Large intestine (tissue), 3 donors: ENCODE measurements at regions not wholly inside any gene's neighbourhood (a gene's known extent, or its start where the extent isn't known, plus 50 kb on each side); places are given as distances from the start of the nearest gene placed in this dataset.

Source experiments
- DNase-seq, 2 donors: peaks; one replicate each; pipeline versions ENCODE4 v3.0.0 to v3.0.0-alpha.2; 2013
- H3K27ac ChIP-seq: one replicate; pipeline ENCODE4 v1.5.1; 2013; ENCODE audit warnings: low read length
- H3K27me3 ChIP-seq: 2 replicates; pipeline ENCODE4 v1.6.1; 2013; ENCODE audit warnings: low read length; ENCODE audit not compliant: control insufficient read depth, insufficient read depth
- H3K36me3 ChIP-seq: 2 replicates; pipeline ENCODE4 v1.6.1; 2013; ENCODE audit warnings: low read length; ENCODE audit not compliant: control insufficient read depth, insufficient read depth
- H3K4me1 ChIP-seq: one replicate; pipeline ENCODE4 v1.6.1; 2013; ENCODE audit warnings: low read length; ENCODE audit not compliant: control insufficient read depth, insufficient read depth
- H3K4me3 ChIP-seq: one replicate; pipeline ENCODE4 v1.5.1; 2013; ENCODE audit warnings: low read length
- H3K9me3 ChIP-seq: one replicate; pipeline ENCODE4 v1.6.1; 2013; ENCODE audit warnings: mild to moderate bottlenecking, low read depth, low read length, moderate library complexity; ENCODE audit not compliant: control insufficient read depth
- WGBS: methylation state at CpG from one replicate; pipeline ENCODE4 v1.1.5; 2013; ENCODE audit warnings: low lambda C conversion rate; ENCODE audit not compliant: insufficient coverage; 5-methylcytosine and 5-hydroxymethylcytosine counted together

DNA sequence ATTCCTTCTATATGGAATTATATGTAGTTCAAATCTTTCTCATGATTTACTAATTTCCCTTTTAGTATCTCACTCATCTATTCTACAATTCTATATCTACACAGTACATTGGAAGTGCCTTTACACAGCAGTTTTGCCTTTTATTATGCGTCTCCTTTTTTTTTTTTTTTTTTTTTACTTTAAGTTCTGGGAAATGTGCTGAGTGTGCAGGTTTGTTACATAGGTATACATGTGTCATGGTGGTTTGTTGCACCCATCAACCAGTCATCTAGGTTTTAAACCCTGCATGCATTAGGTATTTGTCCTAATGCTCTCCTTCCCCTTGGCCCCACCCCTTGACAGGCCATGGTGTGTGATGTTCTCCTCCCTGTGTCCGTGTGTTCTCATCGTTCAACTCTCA is 1150.1 kb upstream of the PRR20A start:
- H3K4me3 ChIP-seq = no peak overlapping the region
- no CpG with 5 or more reads among the region's 3 CpGs for WGBS
- H3K4me1 ChIP-seq = no peaks in the 10 kb centered on the region
- no peak overlapping the region for H3K27ac ChIP-seq
- H3K27me3 ChIP-seq = no peaks in the 10 kb centered on the region
- H3K9me3 ChIP-seq = no peaks in the 10 kb centered on the region
- no peak for DNase-seq
- H3K36me3 ChIP-seq = no peaks in the 10 kb centered on the region

- no peaks in the 10 kb centered on the region for H3K4me1 ChIP-seq
- no peak overlapping the region for H3K4me3 ChIP-seq
- WGBS = 86% methylated on average over 2 of the region's 2 CpGs
- H3K36me3 ChIP-seq = no peaks in the 10 kb centered on the region
- DNase-seq = no peak
- H3K27ac ChIP-seq = no peak overlapping the region
- H3K27me3 ChIP-seq = no peaks in the 10 kb centered on the region
- H3K9me3 ChIP-seq = no peaks in the 10 kb centered on the region
These were observed 1149.1 kb upstream of the PRR20A start for GRCh38 chr13:55991666-55992065.

GRCh38 chr13:55992145-55992544 is 1148.6 kb upstream of the PRR20A start:
- 57% methylated on average over 1 of the region's 1 CpG for WGBS
- no peak overlapping the region for H3K4me3 ChIP-seq
- H3K9me3 ChIP-seq = no peaks in the 10 kb centered on the region
- no peak overlapping the region for H3K27ac ChIP-seq
- no peaks in the 10 kb centered on the region for H3K36me3 ChIP-seq
- H3K27me3 ChIP-seq = no peaks in the 10 kb centered on the region
- no peaks in the 10 kb centered on the region for H3K4me1 ChIP-seq
- no peak for DNase-seq

GRCh38 chr13:55999709-56000108 is 1141.0 kb upstream of the PRR20A start:
- Histone ChIP-seq H3K36me3 (no peaks in the 10 kb centered on the region), H3K4me3 (no peak overlapping the region), H3K27me3 (no peaks in the 10 kb centered on the region), H3K9me3 (peaks cover 3% of the 10 kb centered on the region), H3K4me1 (no peaks in the 10 kb centered on the region), H3K27ac (no peak overlapping the region)
- no peak for DNase-seq
- no CpG with 5 or more reads among the region's 2 CpGs for WGBS

- no peaks in the 10 kb centered on the region for H3K36me3 ChIP-seq
- no peak overlapping the region for H3K27ac ChIP-seq
- H3K27me3 ChIP-seq = no peaks in the 10 kb centered on the region
- WGBS = 92% methylated on average over 2 of the region's 2 CpGs
- H3K4me3 ChIP-seq = no peak overlapping the region
- H3K9me3 ChIP-seq = peaks cover under 1% of the 10 kb centered on the region
- no peaks in the 10 kb centered on the region for H3K4me1 ChIP-seq
- no peak for DNase-seq
These were observed 1131.3 kb upstream of the PRR20A start for GRCh38 chr13:56009418-56009817.

DNA sequence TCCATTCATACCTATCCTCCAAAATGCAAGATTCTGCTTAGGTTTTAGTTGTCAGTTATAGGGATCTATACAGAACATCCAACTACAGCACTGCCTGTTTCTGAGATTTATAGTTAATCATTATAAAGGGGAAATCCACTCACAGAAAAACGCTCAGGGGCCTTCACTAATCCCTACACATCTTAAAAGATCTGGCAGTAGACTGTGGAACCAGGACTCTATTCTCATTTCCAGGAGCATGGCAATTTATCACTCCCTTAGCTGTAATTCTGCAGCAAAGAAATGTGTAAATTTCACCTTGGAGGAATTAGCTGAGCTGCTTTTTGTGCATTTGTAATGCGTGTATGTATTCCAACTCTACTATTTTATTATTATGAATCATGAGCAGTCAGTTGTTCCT is 1128.1 kb upstream of the PRR20A start:
- Histone ChIP-seq H3K27me3 (no peaks in the 10 kb centered on the region), H3K4me3 (no peak overlapping the region), H3K4me1 (no peaks in the 10 kb centered on the region), H3K9me3 (no peaks in the 10 kb centered on the region), H3K27ac (no peak overlapping the region), H3K36me3 (no peaks in the 10 kb centered on the region)
- WGBS = 100% methylated on average over 1 of the region's 2 CpGs
- DNase-seq = no peak

GRCh38 chr13:56015919-56016318 is 1124.8 kb upstream of the PRR20A start:
- Histone ChIP-seq H3K36me3 (no peaks in the 10 kb centered on the region), H3K4me1 (no peaks in the 10 kb centered on the region), H3K27ac (no peak overlapping the region), H3K9me3 (peaks cover 2% of the 10 kb centered on the region), H3K27me3 (no peaks in the 10 kb centered on the region), H3K4me3 (no peak overlapping the region)
- no CpG with 5 or more reads among the region's 2 CpGs for WGBS
- no peak for DNase-seq

- DNase-seq = no peak
- no peaks in the 10 kb centered on the region for H3K36me3 ChIP-seq
- WGBS = no CpG with 5 or more reads among the region's 5 CpGs
- H3K9me3 ChIP-seq = peaks cover 2% of the 10 kb centered on the region
- no peak overlapping the region for H3K4me3 ChIP-seq
- H3K27ac ChIP-seq = no peak overlapping the region
- H3K27me3 ChIP-seq = no peaks in the 10 kb centered on the region
- H3K4me1 ChIP-seq = no peaks in the 10 kb centered on the region
These were observed 1121.1 kb upstream of the PRR20A start for GRCh38 chr13:56019606-56020005.

- Histone ChIP-seq H3K27me3 (no peaks in the 10 kb centered on the region), H3K4me3 (no peak overlapping the region), H3K27ac (no peak overlapping the region), H3K36me3 (no peaks in the 10 kb centered on the region), H3K4me1 (no peaks in the 10 kb centered on the region), H3K9me3 (peaks cover 2% of the 10 kb centered on the region)
- no peak for DNase-seq
- no CpG with 5 or more reads among the region's 3 CpGs for WGBS
These were observed 1120.3 kb upstream of the PRR20A start for GRCh38 chr13:56020425-56020824.

- no CpG with 5 or more reads among the region's 8 CpGs for WGBS
- H3K36me3 ChIP-seq = no peaks in the 10 kb centered on the region
- no peaks in the 10 kb centered on the region for H3K9me3 ChIP-seq
- H3K27ac ChIP-seq = no peak overlapping the region
- no peak for DNase-seq
- H3K27me3 ChIP-seq = no peaks in the 10 kb centered on the region
- H3K4me1 ChIP-seq = no peaks in the 10 kb centered on the region
- no peak overlapping the region for H3K4me3 ChIP-seq
These were observed 1100.7 kb upstream of the PRR20A start for GRCh38 chr13:56039992-56040391.

GRCh38 chr13:56066321-56066720 is 1074.4 kb upstream of the PRR20A start:
- no peak overlapping the region for H3K4me3 ChIP-seq
- no peak overlapping the region for H3K27ac ChIP-seq
- H3K9me3 ChIP-seq = no peaks in the 10 kb centered on the region
- H3K27me3 ChIP-seq = no peaks in the 10 kb centered on the region
- H3K36me3 ChIP-seq = no peaks in the 10 kb centered on the region
- no CpG with 5 or more reads among the region's 1 CpG for WGBS
- H3K4me1 ChIP-seq = no peaks in the 10 kb centered on the region
- no peak for DNase-seq
